SK-N-SH (cell line): ENCODE measurements at regions not wholly inside any gene's neighbourhood (a gene's known extent, or its start where the extent isn't known, plus 50 kb on each side); places are given as distances from the start of the nearest gene placed in this dataset.

Experiments used
- CTCF ChIP-seq: fragments of 200-600 bp; sonication (generic); IDR thresholded peaks from 2 replicates; pipeline ENCODE4 v1.6.1; 2017; ENCODE audit warnings: antibody characterized with exemption, mild to moderate bottlenecking, moderate library complexity
- ELF1 ChIP-seq: IDR thresholded peaks from 2 replicates; pipeline ENCODE4 v1.4.0; 2012
- EP300 ChIP-seq, 2 experiments: IDR thresholded peaks; 2 replicates each; pipeline versions ENCODE4 v1.4.0 to v1.6.1; 2012; ENCODE audit warnings: borderline replicate concordance in 1 of 2, low read depth in 1 of 2, low read length in 1 of 2
- EZH2phosphoT487 ChIP-seq: fragments of 200-600 bp; sonication (generic); IDR thresholded peaks from 2 replicates; pipeline ENCODE4 v1.6.1; 2017; ENCODE audit warnings: low read depth, mixed run types, mild to moderate bottlenecking, antibody characterized with exemption, moderate library complexity, borderline replicate concordance
- FOXM1 ChIP-seq: IDR thresholded peaks from 2 replicates; pipeline ENCODE4 v1.4.0; 2012; ENCODE audit warnings: low read depth, mild to moderate bottlenecking
- MAX ChIP-seq: IDR thresholded peaks from 2 replicates; pipeline ENCODE4 v1.4.0; 2012; ENCODE audit warnings: low read depth
- POLR2AphosphoS5 ChIP-seq: IDR thresholded peaks from 2 replicates; pipeline ENCODE4 v1.6.1; 2012; ENCODE audit warnings: low read depth, low read length
- RAD21 ChIP-seq: IDR thresholded peaks from 2 replicates; pipeline ENCODE4 v1.6.1; 2012; ENCODE audit warnings: mild to moderate bottlenecking, low read length
- REST ChIP-seq: IDR thresholded peaks from 2 replicates; pipeline ENCODE4 v1.6.1; 2012; ENCODE audit warnings: mild to moderate bottlenecking, low read depth, low read length, moderate library complexity
- SIN3A ChIP-seq: IDR thresholded peaks from 2 replicates; pipeline ENCODE4 v1.6.1; 2012; ENCODE audit warnings: low read depth, mild to moderate bottlenecking, low read length, moderate library complexity, borderline replicate concordance
- TF ChIP-seq, protein P1 (sequence below): fragments of 150-350 bp; IDR thresholded peaks from 2 replicates; pipeline ENCODE4 v1.6.1; 2017; ENCODE audit warnings: antibody characterized with exemption, low read length, low read depth, borderline replicate concordance
- TF ChIP-seq, protein P2 (sequence below): IDR thresholded peaks from 2 replicates; pipeline ENCODE4; 2012

DNA sequence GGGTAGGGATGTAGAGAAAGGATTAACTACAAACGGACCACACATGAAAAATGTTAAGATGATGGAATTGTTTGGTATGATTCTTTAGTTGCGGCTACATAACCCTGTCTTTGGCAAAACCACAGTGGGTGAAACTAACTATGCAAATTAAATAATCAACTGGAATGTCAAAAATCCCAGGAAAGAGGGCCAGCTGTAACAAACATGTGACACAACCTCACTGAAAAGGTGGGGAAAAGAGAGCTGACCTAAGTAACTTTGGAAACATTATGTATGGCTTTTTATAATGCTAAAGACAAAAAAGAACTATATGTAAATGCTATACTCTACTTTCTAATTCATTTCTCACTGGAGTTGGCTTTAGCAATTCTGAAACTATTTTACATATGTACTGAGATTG, 252.0 kb downstream of the MRPS30 start:
- no peak for TF ChIP-seq CTCF
- no peak for TF ChIP-seq POLR2AphosphoS5
- TF ChIP-seq REST = no peak
- TF ChIP-seq, protein P1, sequence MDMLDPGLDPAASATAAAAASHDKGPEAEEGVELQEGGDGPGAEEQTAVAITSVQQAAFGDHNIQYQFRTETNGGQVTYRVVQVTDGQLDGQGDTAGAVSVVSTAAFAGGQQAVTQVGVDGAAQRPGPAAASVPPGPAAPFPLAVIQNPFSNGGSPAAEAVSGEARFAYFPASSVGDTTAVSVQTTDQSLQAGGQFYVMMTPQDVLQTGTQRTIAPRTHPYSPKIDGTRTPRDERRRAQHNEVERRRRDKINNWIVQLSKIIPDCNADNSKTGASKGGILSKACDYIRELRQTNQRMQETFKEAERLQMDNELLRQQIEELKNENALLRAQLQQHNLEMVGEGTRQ = no peak
- no peak for TF ChIP-seq ELF1
- TF ChIP-seq EP300 (IDR thresholded peaks at IDR 0.05; ENCODE audit: borderline replicate concordance in 1 of 2, low read depth in 1 of 2, low read length in 1 of 2) = no peak
- no peak for TF ChIP-seq MAX
- no peak for TF ChIP-seq FOXM1
- TF ChIP-seq RAD21 = no peak
- no peak for TF ChIP-seq EZH2phosphoT487
- no peak for TF ChIP-seq SIN3A
- TF ChIP-seq, protein P2, sequence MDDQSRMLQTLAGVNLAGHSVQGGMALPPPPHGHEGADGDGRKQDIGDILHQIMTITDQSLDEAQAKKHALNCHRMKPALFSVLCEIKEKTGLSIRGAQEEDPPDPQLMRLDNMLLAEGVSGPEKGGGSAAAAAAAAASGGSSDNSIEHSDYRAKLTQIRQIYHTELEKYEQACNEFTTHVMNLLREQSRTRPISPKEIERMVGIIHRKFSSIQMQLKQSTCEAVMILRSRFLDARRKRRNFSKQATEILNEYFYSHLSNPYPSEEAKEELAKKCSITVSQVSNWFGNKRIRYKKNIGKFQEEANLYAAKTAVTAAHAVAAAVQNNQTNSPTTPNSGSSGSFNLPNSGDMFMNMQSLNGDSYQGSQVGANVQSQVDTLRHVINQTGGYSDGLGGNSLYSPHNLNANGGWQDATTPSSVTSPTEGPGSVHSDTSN = no peak
